H1 (cell line): ENCODE measurements at regions not wholly inside any gene's neighbourhood (a gene's known extent, or its start where the extent isn't known, plus 50 kb on each side); places are given as distances from the start of the nearest gene placed in this dataset.

ENCODE experiments used
- SUZ12 ChIP-seq: fragments of 200-600 bp; sonication (generic); IDR thresholded peaks from 2 replicates; pipeline ENCODE4 v1.6.1; 2012; ENCODE audit warnings: mild to moderate bottlenecking, inconsistent platforms, low read length, moderate library complexity, mixed read lengths

DNA sequence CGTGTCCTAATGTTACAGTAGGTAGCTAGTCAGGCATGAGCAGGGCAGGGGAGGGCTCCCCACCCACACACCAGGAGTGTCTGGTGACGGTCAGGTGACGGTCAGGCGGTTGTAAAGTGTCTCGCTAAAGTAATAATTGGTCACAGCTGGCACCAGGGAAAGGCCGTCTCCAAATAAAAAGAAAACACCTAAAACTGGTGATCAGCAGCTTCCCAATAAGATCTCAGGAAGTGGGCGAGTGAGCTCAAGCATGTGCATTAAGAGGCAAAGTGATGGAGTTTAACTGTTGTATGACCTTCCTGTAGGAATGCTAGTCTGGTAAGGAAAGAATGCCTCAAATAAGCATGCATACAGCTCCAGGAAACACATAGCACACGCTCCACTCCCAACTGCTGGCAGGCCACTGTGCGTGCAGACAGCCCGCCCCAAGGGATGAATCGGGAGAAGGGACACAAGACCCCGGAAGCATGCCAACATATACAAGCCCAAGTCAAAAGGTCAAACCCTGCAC lies 177.1 kb downstream of the RNF144A start (continued):
- no peak for TF ChIP-seq SUZ12
- TF ChIP-seq, all 59 proteins: peak for 0
